Testis (tissue), 2 donors: ENCODE measurements at regions not wholly inside any gene's neighbourhood (a gene's known extent, or its start where the extent isn't known, plus 50 kb on each side); places are given as distances from the start of the nearest gene placed in this dataset.

ENCODE experiments used
- DNase-seq: peaks from one replicate; pipeline ENCODE4 v3.0.0-alpha.2; 2019
- H3K27ac ChIP-seq, 2 donors: fragments of 200-600 bp; sonication (generic); one replicate each; pipeline ENCODE4 v1.5.1; 2019
- H3K27me3 ChIP-seq: fragments of 200-600 bp; sonication (generic); one replicate; pipeline ENCODE4 v1.5.1; 2019
- H3K36me3 ChIP-seq: fragments of 200-600 bp; sonication (generic); one replicate; pipeline ENCODE4 v1.5.1; 2017; ENCODE audit warnings: low read depth; ENCODE audit errors: missing control alignments
- H3K4me1 ChIP-seq: fragments of 200-600 bp; sonication (generic); one replicate; pipeline ENCODE4 v1.5.1; 2019
- H3K4me3 ChIP-seq, 2 donors: fragments of 200-600 bp; sonication (generic); one replicate each; pipeline ENCODE4 v1.5.1; 2017 to 2019
- H3K9me3 ChIP-seq: fragments of 200-600 bp; sonication (generic); one replicate; pipeline ENCODE4 v1.5.1; 2017
- POLR2A ChIP-seq: fragments of 450-650 bp; IDR thresholded peaks from one replicate; pipeline ENCODE4 v1.6.1; 2017; ENCODE audit warnings: antibody characterized with exemption, mild to moderate bottlenecking, moderate library complexity
- WGBS, 2 donors: methylation state at CpG; one replicate each; pipeline ENCODE4 v1.1.5; 2018; 5-methylcytosine and 5-hydroxymethylcytosine counted together
- intact Hi-C: fragments of 100-400 bp; cut with DNase I; formaldehyde crosslinking; loops from one replicate; pipeline ENCODE4 v1.15.1; 2023; ENCODE audit warnings: low total_unique reads
- TF ChIP-seq, protein P1 (sequence below), 3 experiments: fragments of 450-650 bp in 2 of 3; fragments of 200-600 bp in 1 of 3; sonication (generic) in 1 of 3; IDR thresholded peaks; one replicate each; pipeline ENCODE4 v1.5.1; 2016 to 2019; ENCODE audit warnings: antibody characterized with exemption in 3 of 3, mild to moderate bottlenecking in 2 of 3, moderate library complexity in 1 of 3

- no peaks in the 10 kb centered on the region for H3K36me3 ChIP-seq
- no peak for DNase-seq
- 88 to 90% methylated on average over 1 of the region's 1 CpG for WGBS, 2 donors
- H3K4me1 ChIP-seq = no peaks in the 10 kb centered on the region
- H3K4me3 ChIP-seq = no peak overlapping the region
- H3K27ac ChIP-seq = no peak overlapping the region
- no peaks in the 10 kb centered on the region for H3K9me3 ChIP-seq
- intact Hi-C loops = no loop called here
- TF ChIP-seq POLR2A = no peak
- TF ChIP-seq, protein P1, sequence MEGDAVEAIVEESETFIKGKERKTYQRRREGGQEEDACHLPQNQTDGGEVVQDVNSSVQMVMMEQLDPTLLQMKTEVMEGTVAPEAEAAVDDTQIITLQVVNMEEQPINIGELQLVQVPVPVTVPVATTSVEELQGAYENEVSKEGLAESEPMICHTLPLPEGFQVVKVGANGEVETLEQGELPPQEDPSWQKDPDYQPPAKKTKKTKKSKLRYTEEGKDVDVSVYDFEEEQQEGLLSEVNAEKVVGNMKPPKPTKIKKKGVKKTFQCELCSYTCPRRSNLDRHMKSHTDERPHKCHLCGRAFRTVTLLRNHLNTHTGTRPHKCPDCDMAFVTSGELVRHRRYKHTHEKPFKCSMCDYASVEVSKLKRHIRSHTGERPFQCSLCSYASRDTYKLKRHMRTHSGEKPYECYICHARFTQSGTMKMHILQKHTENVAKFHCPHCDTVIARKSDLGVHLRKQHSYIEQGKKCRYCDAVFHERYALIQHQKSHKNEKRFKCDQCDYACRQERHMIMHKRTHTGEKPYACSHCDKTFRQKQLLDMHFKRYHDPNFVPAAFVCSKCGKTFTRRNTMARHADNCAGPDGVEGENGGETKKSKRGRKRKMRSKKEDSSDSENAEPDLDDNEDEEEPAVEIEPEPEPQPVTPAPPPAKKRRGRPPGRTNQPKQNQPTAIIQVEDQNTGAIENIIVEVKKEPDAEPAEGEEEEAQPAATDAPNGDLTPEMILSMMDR (IDR thresholded peaks at IDR 0.05) = no peak
- H3K27me3 ChIP-seq = no peaks in the 10 kb centered on the region
These were observed 101.6 kb downstream of the AASDHPPT start for GRCh38 chr11:106179048-106179447.

GRCh38 chr11:106186630-106187029, 109.2 kb downstream of the AASDHPPT start:
- no peaks in the 10 kb centered on the region for H3K27me3 ChIP-seq
- no peaks in the 10 kb centered on the region for H3K9me3 ChIP-seq
- no peak for TF ChIP-seq POLR2A
- TF ChIP-seq, protein P1 (IDR thresholded peaks at IDR 0.05) = no peak
- no peak overlapping the region for H3K4me3 ChIP-seq
- no peaks in the 10 kb centered on the region for H3K4me1 ChIP-seq
- H3K36me3 ChIP-seq = no peaks in the 10 kb centered on the region
- 60 to 71% methylated on average over 2 of the region's 2 CpGs for WGBS, 2 donors
- intact Hi-C loops = no loop called here
- no peak for DNase-seq
- H3K27ac ChIP-seq = no peak overlapping the region

DNA sequence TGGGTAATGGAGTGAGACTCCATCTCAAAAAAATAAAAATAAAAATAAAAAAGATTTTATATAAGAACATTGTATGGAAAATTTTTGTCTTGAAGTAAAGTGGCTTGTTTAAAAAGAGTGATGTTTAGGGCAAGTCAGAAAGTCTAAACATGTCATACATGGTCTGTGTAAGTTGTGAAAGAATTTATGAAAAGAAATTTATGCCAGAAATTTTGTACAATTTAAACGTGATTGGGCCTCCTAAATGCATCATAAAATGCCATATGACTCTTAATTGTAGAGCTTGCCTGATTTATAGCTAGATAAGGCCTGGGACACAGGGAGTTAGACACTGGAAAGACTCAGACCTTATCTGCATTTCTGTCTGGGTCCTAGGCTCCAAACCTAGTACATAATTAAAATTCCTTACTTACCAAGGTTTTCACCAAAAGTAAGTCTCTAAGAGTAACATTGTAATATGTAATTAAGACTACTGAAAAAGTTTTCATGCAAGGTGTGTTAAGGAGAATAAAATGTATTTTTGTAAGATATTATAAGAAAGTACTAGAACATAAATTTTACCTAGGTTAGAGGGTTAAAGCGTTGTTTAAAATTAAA, 110.5 kb downstream of the AASDHPPT start:
- no peaks in the 10 kb centered on the region for H3K36me3 ChIP-seq
- no peak overlapping the region for H3K4me3 ChIP-seq
- H3K27ac ChIP-seq = no peak overlapping the region
- no peaks in the 10 kb centered on the region for H3K27me3 ChIP-seq
- no peaks in the 10 kb centered on the region for H3K4me1 ChIP-seq
- WGBS, 2 donors = 24 to 36% methylated on average over 2 of the region's 2 CpGs
- intact Hi-C loops = no loop called here
- H3K9me3 ChIP-seq = no peaks in the 10 kb centered on the region
- TF ChIP-seq, protein P1 (IDR thresholded peaks at IDR 0.05) = no peak
- no peak for TF ChIP-seq POLR2A
- no peak for DNase-seq

DNA sequence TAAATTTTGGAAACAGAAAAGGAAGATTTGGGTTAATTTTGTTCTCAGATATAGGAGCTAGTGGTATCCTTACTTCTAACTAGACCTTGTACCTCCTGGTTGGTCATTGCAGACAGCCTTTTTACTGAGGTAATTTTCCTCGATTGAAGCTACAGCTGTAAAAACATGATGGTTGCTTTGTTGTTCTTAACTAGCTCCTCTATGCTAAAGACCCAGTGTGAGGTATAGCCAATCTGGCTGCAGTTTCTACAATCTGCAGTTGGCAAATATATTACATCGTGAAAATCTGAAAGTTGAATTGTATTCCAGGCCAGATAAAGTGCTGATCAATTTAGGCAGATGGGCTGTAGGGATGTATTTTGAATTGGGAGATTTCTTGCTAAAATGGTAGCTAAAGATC, 116.5 kb downstream of the AASDHPPT start:
- H3K9me3 ChIP-seq = no peaks in the 10 kb centered on the region
- H3K27me3 ChIP-seq = no peaks in the 10 kb centered on the region
- 61 to 66% methylated on average over 2 of the region's 2 CpGs for WGBS, 2 donors
- TF ChIP-seq, protein P1 (IDR thresholded peaks at IDR 0.05) = no peak
- no peak for TF ChIP-seq POLR2A
- no peaks in the 10 kb centered on the region for H3K36me3 ChIP-seq
- intact Hi-C loops = no loop called here
- no peak overlapping the region for H3K4me3 ChIP-seq
- H3K4me1 ChIP-seq = no peaks in the 10 kb centered on the region
- no peak for DNase-seq
- no peak overlapping the region for H3K27ac ChIP-seq

GRCh38 chr11:106197438-106197837, 120.0 kb downstream of the AASDHPPT start:
- Histone ChIP-seq H3K36me3 (no peaks in the 10 kb centered on the region), H3K4me1 (no peaks in the 10 kb centered on the region), H3K27ac (no peak overlapping the region), H3K9me3 (no peaks in the 10 kb centered on the region), H3K4me3 (no peak overlapping the region), H3K27me3 (no peaks in the 10 kb centered on the region)
- DNase-seq = no peak
- TF ChIP-seq POLR2A = no peak
- TF ChIP-seq, protein P1 (IDR thresholded peaks at IDR 0.05) = no peak
- intact Hi-C loops = no loop called here
